ENCODE measurements at regions not wholly inside any gene's neighbourhood (a gene's known extent, or its start where the extent isn't known, plus 50 kb on each side); places are given as distances from the start of the nearest gene placed in this dataset.
"Not testable (repeated sequence)": the region's sequence is repeated elsewhere in the genome, so short reads cannot be mapped to it uniquely, and the experiment has no call there.

DNA sequence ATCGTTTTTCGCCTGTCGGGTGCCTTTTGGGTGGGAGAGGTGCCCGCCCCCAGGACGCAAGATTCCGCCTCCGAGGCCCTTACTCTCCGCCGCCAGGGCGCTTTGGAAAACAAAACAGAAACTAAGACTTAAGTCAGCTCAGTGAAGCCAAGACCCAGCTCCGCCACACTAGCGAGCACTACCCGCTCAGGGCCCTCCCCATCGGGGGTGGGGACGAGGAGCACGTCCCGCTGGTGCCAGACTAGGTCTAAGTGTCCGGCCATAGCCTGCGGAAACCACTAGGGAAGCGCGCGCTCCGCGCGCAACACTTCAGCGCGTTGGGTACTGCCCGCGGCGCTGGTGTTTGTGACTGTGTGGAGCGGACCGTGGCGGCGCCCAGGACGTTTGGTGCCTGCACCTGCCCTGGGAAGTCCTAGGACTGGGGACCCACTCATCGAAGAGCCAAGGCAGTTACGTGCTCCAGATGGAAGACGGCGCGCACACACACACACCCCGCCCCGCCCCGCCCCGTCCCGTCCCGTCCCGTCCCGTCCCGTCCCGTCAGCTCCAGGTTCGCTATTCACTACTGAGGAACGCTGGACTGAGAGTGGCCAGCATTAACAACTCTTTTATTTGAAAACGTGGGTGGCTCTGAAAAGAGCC lies 57.6 kb upstream of the BOLA1 start:
- not testable (repeated sequence) for DNase-seq

DNA sequence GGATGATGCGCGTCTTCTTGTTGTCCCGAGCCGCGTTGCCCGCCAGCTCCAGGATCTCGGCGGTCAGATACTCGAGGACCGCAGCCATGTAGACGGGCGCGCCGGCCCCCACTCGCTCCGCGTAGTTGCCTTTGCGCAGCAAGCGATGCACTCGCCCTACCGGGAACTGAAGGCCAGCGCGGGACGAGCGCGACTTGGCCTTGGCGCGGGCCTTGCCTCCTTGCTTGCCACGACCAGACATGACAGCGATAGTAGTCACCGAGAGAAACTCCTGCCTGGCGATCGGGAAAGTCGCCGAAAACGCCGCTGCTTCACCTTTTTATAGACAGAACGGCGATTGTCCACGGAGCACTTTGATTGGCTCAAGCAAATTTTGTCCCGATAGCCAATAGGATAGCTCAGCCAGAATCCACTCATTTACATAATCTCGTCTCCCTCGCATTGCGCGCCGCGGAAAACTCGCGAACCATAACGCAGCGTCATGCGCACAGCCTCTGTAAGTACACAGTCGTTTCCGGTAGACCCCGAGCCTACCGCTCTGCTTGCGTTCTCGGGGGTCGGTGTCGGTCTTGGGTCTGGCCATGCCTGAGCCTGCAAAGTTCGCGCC lies 56.8 kb upstream of the BOLA1 start:
- not testable (repeated sequence) for DNase-seq

DNA sequence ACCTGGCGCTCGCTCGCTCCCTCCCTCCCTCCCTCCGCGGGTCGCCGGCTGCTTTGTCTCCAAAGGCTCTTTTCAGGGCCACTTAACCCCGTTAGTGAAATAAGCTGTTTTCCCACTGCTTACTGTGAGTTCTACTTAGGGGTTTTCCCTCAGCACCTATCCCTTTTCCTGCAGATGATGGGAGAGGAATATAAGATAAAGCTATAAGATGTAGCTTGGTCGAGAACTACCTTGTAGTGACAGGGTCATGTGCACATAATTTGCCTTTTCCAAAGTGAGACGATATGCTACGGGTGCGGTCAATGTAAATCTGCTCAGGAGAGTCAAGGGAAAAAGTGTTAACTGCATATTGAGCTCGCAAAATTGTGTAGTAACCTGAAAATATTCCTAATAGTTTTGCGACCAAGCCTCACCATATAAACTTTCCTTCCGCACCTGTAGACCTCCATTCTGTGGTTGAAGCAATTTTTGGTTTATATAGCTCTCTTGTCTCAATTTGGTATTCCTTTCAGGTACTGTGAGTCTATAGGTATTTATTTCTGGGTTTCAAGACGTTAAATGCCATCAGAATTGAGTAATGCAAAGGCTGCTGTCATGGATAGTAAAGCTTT lies 55.8 kb upstream of the BOLA1 start:
- peak; percentile 26 for DNase-seq

DNA sequence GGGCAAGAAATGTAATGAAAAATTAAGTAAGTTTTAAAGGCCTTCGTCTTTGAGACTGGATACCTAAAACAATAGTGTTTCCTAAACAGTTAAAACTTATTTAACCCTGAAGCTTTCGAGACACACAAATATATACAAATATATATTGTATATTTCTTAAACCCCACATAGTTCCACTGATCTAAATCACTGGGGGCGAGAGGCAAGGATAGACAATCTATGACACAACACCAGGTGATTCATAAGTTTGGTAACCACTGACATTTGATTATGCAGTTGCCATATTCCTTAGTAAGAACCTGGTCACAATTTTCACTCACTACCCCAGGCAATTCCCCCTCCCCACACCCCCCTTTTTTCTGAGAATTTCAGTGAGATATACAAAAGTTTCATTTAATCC lies 55.3 kb upstream of the BOLA1 start:
- DNase-seq: no peak

DNA sequence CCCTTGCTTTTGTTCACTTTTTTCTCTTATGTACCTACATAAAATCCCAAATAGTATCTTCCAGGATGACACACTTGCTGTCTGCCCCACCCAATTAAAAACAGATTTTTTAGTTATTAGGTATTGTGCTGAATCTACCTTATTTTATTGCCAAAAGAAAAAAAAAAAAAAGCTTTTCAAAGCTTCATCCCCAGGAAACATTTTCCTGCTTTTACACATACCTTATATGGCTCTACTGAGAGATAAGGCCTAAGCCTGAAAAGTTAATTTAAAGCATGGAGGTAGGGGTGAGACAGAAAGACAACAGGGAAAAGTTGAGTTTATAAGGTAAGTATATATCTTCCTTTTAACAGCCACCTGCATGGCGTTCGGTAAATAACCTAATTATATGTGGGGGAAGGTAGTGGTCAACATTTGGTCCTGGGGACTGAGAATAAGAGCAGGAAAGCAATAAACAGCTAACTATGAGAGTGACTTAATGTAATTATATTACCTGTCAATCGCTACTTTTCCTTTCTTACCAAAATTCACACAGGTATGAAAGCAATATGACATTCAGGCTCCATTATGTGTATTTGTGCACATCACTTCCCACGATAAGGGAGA lies 54.6 kb upstream of the BOLA1 start:
- no peak for DNase-seq

DNA sequence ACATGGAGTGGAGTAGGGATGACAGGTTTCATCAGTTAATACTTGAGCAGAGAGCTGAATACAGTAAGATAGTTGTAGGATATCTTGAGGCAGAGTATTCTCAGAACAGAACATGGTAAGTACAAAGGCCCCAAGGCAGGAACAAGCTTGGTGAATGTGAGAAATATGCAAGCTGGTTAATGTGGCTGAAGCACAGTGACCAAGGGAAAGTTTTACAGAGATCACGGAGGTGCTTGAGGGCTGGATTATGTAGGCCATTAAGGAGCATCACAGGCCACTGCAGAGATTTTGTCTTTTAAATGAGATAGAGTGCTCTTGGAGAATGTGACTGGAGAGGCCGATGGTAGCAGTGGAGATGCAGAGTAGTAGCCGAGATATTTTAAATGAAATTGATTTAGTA lies 54.0 kb upstream of the BOLA1 start:
- peak; percentile 26 for DNase-seq

DNA sequence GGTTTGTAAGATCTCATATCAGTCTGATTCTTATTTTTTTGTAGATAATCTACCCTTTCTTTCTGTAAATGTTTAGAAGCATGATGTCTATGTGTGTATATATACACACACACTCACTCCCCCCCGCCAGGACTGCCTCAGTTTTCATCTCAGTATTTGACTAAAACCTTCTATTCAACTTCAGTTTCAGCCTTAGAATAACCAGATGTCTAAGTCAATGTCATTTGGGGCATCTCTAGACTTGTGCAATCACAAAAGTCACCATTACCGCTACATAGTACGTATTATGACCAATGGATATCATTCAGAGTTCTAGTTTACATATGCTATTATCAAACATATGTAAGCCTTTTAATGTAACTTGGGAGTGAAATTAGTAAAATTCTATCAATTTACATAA lies 53.3 kb upstream of the BOLA1 start:
- DNase-seq: peak; percentile 38

DNA sequence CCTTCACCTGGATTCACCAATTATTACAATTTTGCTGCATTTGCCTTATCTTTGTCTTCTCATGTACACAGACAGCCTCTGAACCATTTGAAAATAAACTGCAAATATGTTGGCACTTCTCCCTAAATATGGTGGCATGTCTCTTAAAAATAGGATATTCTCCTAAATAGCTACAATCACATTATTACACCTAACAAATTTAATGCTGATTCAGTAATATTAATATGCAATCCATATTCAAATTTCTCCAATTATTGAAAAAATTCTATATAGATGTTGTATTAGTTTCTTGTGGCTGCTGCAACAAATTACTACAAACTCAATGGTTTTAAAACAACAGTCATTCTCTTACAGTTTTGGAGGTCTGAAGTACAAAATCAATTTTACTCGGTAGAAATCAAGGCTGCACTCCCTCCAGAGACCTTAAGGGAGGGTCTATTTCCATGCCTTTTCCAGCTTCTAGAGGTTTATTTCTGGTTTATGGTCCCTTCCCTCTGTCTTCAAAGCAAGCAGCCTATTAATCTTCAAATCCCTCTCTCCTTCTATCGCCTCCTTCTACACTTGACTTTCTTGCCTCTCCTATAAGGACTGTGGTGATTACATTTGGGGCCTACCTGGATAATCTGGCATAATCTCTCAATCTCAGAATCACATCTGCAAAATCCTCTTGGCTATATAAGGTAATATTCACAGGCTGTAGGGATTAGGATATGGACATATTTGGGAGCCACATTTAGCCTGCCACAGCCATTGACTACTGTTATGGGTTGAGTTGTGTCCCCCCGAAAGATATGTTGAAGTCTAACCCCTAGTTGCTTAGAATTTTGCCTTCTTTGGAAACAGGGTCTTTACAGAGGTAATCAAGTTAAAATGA lies 52.5 kb upstream of the BOLA1 start:
- DNase-seq: no peak

DNA sequence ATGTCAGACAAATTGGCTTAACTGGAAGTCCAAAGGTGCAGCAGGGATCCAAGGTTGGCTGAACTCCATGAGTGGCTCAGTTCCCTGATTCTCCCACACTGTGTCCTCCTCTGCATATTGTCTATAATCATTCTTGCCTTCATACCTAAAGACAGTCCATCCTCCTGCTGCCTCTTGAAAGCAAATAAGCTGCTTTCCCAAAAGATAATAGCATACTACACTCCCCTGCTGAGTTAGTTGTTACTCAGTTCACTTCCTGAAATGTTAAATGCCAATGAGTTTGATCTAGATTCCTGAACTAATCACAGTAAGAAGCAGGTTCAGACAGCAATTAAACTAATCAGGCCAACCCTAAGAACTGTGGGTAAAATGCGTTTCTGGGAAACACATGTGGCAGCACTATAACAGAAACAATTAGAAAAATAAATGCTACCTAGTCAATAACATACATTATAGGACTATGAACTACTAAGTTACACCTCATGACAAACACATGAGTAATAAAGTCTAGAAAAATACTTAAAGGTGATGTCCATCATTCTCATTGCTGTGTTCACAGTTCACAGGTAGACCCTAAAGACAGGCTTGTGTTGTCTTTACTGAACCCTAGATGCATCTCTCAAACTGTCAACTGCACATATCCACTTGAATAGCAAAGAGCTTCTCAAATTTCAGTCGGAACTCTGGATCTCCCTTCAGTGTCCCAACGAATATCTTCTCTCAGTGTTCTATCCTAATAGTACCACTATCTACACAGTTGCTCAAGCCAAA lies 50.8 kb upstream of the BOLA1 start:
- no peak for DNase-seq

DNA sequence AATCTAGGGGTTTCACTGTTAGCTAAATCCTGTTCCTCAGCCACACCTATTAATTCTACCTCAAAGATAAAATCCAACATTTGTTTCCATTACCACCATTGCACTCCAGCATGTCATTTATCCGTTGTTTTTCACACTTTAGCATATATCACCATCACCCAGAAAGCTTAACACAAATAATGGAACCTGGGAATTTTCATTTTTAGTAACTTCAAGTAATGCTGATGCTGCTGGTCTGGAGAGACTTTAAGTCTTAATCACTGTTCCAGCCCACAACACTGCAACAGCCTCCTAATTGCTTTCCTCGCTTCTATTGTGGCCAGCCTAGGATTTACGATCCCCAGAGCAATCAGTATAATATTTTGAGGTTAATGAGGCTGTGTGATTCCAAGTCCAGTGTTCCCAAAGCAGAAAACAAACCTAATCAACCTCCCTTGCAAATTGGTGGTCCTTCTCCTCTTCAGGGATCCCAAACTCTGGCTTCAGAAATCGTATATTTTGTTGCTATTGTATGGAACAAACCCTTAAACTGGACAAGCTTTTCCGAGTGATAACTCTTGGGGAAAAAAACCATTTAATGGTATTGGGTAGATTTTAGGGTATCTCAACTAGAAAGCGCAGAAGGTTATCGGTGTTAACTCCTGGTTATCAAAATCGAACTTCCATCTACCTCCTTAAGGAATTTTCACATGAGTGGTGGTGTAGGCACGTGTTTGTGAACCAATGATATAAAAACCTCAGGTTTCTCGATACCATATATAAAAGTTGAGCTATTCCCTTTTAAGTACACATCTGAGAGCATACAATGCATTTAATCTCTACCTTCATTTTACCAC lies 50.0 kb upstream of the BOLA1 start:
- DNase-seq: no peak
